GM12865 (cell line): ENCODE measurements at regions not wholly inside any gene's neighbourhood (a gene's known extent, or its start where the extent isn't known, plus 50 kb on each side); places are given as distances from the start of the nearest gene placed in this dataset.

Experiments used
- DNase-seq: peaks from one replicate; pipeline ENCODE4 v3.0.0; 2010; ENCODE audit warnings: low read depth
- H3K4me3 ChIP-seq: 2 replicates; pipeline ENCODE4 v1.5.1; 2011; ENCODE audit warnings: mild to moderate bottlenecking, low read depth, low read length, control low read depth
- CTCF ChIP-seq: IDR thresholded peaks from 2 replicates; pipeline ENCODE4 v1.5.1; 2011; ENCODE audit warnings: low read length, control low read depth, low read depth, inconsistent platforms; ENCODE audit not compliant: insufficient read depth; ENCODE audit errors: missing control alignments

- no peak for DNase-seq
- TF ChIP-seq CTCF: no peak
- no peak overlapping the region for H3K4me3 ChIP-seq
Observed at GRCh38 chr20:48562586-48563116, 265.1 kb downstream of the PREX1 start.

- TF ChIP-seq CTCF: no peak
- no peak for DNase-seq
- no peak overlapping the region for H3K4me3 ChIP-seq
Observed at GRCh38 chr20:48558906-48559305, 268.9 kb downstream of the PREX1 start.

- no peak for TF ChIP-seq CTCF
- no peak for DNase-seq
- no peak overlapping the region for H3K4me3 ChIP-seq
Observed at GRCh38 chr20:48557380-48557779, 270.4 kb downstream of the PREX1 start.

- TF ChIP-seq CTCF: no peak
- DNase-seq: no peak
- no peak overlapping the region for H3K4me3 ChIP-seq
Observed at GRCh38 chr20:48556956-48557355, 270.8 kb downstream of the PREX1 start.

GRCh38 chr20:48552550-48552949 is 275.2 kb downstream of the PREX1 start:
- DNase-seq: no peak
- TF ChIP-seq CTCF: no peak
- no peak overlapping the region for H3K4me3 ChIP-seq

GRCh38 chr20:48550814-48551213 is 277.0 kb downstream of the PREX1 start:
- TF ChIP-seq CTCF: no peak
- DNase-seq: no peak
- no peak overlapping the region for H3K4me3 ChIP-seq

GRCh38 chr20:48547664-48548063 is 280.1 kb downstream of the PREX1 start:
- no peak for TF ChIP-seq CTCF
- DNase-seq: no peak
- H3K4me3 ChIP-seq: no peak overlapping the region
